GM19025 (cell line): ENCODE measurements at regions not wholly inside any gene's neighbourhood (a gene's known extent, or its start where the extent isn't known, plus 50 kb on each side); places are given as distances from the start of the nearest gene placed in this dataset.
A peak's percentile ranks its signal among the peaks of the same experiment; 100 is the strongest.
"Not testable (repeated sequence)": the region's sequence is repeated elsewhere in the genome, so short reads cannot be mapped to it uniquely, and the experiment has no call there.

Experiments used
- ATAC-seq: cut with Tn5 transposase; IDR thresholded peaks from one replicate; pipeline ENCODE4 v1.9.1; 2021; ENCODE audit warnings: mild to moderate bottlenecking, low read depth, moderate library complexity; ENCODE audit not compliant: unreplicated experiment

- ATAC-seq: peak; percentile 80
Measured at GRCh38 chr1:206256935-206257334, 53.6 kb downstream of the SRGAP2 start.

DNA sequence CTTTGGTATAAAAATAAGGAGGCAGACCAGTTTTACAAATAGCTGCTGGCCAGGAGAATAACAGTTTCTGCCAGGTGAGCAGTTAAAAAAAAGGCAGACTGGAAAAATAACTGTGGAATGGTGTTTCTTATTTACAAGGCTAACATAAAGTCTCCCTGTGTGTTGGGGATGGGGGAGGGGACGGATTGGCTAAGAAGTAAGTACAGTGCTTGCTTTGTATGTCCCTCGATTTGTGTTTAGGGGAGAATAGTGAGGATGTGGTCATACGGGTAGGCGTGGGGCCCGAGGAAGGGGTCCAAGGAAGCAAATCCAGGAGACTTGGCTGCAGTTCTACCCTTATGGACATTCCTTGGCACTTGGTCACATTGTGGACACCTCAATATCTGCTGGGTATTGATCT is 58.1 kb downstream of the SRGAP2 start:
- not testable (repeated sequence) for ATAC-seq

GRCh38 chr1:206262424-206262823 is 59.1 kb downstream of the SRGAP2 start:
- ATAC-seq: not testable (repeated sequence)

DNA sequence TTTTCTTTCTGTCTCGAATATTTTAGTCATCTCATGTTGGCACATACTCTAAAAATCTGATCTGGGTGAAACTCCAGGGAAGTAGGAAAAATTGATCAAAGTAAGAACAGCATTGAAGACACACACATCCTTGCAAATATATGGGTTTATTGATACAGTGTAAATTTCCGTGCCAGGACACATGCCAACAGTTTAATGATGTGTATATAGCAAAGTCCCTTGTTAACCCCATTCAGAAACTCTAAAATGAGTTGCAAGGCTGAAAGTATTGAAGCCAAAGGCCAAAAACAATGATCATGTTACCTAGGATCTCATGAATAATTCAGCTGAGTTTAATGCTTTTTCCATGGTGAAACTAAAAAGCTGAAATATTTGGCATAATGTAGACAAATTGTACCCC is 61.6 kb downstream of the SRGAP2 start:
- not testable (repeated sequence) for ATAC-seq

GRCh38 chr1:206271153-206271552 is 67.8 kb downstream of the SRGAP2 start:
- ATAC-seq: not testable (repeated sequence)

GRCh38 chr1:206273104-206273503 is 69.8 kb downstream of the SRGAP2 start:
- ATAC-seq: not testable (repeated sequence)

- ATAC-seq: not testable (repeated sequence)
Measured at GRCh38 chr1:206276143-206276542, 72.8 kb downstream of the SRGAP2 start.

DNA sequence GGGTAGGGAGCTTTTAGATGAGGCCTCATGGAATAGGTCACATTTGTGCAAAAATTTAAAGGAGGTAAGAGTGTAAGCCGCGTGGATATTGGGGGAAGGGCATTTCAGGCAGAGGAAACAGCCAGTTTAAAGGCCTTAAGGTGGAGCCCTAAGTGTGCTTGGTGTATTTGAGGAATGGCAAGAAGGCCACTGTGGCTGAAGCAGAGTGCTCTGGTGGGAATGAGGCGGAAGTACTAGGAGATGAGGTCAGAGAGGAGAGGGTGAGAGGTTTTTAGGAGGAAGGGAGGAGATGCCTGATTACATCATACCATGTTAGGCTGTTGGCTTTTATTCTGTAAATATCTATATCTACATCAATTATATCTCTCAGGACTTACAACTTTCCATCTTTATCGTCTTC is 75.3 kb downstream of the SRGAP2 start:
- ATAC-seq: not testable (repeated sequence)

- not testable (repeated sequence) for ATAC-seq
Measured at GRCh38 chr1:206280683-206281082, 77.3 kb downstream of the SRGAP2 start.

GRCh38 chr1:206281912-206282654 is 78.7 kb downstream of the SRGAP2 start:
- peak; percentile 52 for ATAC-seq

DNA sequence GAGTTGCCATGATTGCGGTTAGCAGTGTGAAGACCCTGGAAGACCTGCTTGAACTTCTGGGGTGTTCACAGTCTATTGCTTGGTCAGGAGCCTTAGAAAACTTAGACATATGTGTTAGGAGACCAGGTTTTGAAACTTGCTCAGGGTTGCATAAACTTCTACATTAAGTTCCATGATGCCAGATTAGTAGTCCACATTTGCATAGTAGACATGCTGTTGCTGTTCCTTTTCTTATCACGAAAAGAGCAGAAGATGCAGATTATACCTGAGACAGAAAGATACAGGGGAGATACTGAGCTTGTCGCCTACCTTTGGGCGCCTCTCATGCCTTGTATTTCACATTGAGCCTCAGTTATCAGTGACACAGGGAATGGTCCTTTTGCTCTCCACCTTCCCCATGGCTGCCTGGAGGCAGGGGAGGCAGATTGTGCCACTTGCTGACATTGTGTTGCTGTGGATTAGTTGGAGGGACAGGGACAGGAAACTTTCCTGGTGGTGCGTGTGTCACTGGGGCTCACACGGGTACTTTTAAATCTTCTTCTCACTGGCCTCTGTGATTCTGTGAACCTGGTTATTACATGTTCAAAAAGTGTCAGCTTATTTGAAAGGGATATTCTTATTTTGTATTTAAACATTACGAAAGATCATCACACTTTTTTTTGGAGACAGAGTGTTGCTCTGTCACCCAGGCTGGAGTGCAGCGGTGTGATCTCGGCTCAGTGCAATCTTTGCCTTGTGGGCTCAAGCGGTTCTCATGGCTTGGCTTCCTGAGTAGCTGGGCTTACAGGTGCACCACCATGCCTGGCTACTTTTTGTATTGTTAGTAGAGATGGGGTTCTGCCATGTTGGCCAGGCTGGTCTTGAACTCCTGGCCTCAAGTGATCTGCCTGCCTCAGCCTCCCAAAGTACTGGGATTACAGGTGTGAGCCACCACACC is 82.0 kb downstream of the SRGAP2 start:
- not testable (repeated sequence) for ATAC-seq

- not testable (repeated sequence) for ATAC-seq
Measured at GRCh38 chr1:206287759-206288158, 84.4 kb downstream of the SRGAP2 start.

DNA sequence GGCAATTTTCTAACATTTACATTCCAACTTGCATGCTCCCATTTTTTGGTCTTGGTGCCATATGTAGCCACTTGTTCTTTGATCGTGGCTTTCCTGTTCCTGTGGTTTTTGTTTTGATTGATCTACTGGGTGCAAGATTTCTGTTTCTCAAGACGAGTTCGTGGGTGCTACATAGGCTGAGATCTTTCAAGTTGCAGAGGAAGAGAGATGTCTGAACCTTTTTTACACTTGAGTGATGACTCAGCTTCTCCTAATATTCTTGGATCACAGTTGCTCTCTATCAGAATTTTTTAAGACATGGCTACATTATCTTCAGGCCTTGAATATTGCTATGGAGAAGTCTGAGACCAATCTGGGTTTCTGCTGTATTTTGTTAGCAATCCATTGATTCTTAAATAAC is 85.1 kb downstream of the SRGAP2 start:
- ATAC-seq: not testable (repeated sequence)

GRCh38 chr1:206297145-206298031 is 94.0 kb downstream of the SRGAP2 start:
- not testable (repeated sequence) for ATAC-seq

- ATAC-seq: not testable (repeated sequence)
Measured at GRCh38 chr1:206298032-206298392, 94.7 kb downstream of the SRGAP2 start.

GRCh38 chr1:206299181-206299791 is 95.9 kb downstream of the SRGAP2 start:
- not testable (repeated sequence) for ATAC-seq

- not testable (repeated sequence) for ATAC-seq
Measured at GRCh38 chr1:206299942-206300341, 96.6 kb downstream of the SRGAP2 start.

DNA sequence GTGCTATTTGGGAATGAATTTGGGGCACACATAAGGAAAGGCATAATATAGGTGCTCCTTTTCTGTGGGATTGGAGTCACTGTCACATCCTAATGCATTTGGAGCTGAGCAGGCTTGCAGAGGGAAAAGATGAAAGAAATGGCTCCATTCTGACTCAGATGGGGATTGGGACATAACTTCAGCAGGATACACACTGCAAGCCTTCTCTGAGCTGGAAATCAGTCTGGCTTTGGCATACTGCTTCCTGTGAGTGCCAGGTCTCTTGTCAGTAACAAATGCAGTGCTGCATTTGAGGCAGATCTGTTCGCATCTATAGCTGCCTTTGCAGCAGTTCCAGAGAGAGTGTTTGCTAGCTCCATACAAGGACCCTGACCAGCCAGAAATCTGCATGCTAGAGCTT is 98.7 kb downstream of the SRGAP2 start:
- not testable (repeated sequence) for ATAC-seq

DNA sequence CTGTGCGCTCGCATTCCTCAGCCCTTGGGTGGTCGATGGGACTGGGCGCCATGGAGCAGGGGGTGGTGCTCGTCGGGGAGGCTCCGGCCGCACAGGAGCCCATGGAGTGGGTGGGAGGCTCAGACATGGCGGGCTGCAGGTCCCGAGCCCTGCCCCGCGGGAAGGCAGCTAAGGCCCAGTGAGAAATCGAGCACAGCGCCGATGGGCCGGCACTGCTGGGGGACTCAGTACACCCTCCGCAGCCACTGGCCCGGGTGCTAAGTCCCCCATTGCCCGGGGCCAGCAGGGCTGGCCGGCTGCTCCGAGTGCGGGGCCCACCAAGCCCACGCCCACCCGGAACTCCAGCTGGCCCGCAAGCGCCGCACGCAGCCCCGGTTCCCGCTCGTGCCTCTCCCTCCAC is 104.1 kb downstream of the SRGAP2 start:
- ATAC-seq: not testable (repeated sequence)

- not testable (repeated sequence) for ATAC-seq
Measured at GRCh38 chr1:206310948-206311347, 107.6 kb downstream of the SRGAP2 start.
